OCI-LY7 (cell line): ENCODE measurements at regions not wholly inside any gene's neighbourhood (a gene's known extent, or its start where the extent isn't known, plus 50 kb on each side); places are given as distances from the start of the nearest gene placed in this dataset.

Experiments used
- BruUV-seq: library from RNA; stranded (reverse); fragments of 400-500 nt; replicated peaks from 2 replicates; lab custom pipeline; 2021; lab: Mats Ljungman, UMichigan
- CTCF ChIA-PET: fragments of 300-600 bp; sonication (Branson Sonifier 250); formaldehyde crosslinking; loops from one replicate; lab custom pipeline; 2022; ENCODE audit warnings: antibody characterized with exemption; ENCODE audit not compliant: unreplicated experiment; lab: Charles Lee
- POLR2A ChIA-PET: fragments of 300-600 bp; sonication (Branson Sonifier 250); formaldehyde crosslinking; loops from one replicate; lab custom pipeline; 2022; ENCODE audit warnings: antibody characterized with exemption; lab: Charles Lee
- DNase-seq: peaks from one replicate; pipeline ENCODE4 v3.0.0-alpha.2; 2015; ENCODE audit warnings: low spot score
- H2AFZ ChIP-seq: fragments of 200-600 bp; sonication (generic), shearing (Covaris generic); 2 replicates; pipeline ENCODE4 v1.6.1; 2014; ENCODE audit warnings: mild to moderate bottlenecking, antibody characterized with exemption, low read length, moderate library complexity
- H3K27ac ChIP-seq: fragments of 200-600 bp; sonication (generic); 2 replicates; pipeline ENCODE4 v1.5.1; 2014; ENCODE audit warnings: mixed run types, low read depth, mild to moderate bottlenecking, moderate library complexity, low read length, inconsistent platforms; ENCODE audit not compliant: poor library complexity, severe bottlenecking
- H3K36me3 ChIP-seq: fragments of 200-600 bp; sonication (generic); 2 replicates; pipeline ENCODE4 v1.6.1; 2014; ENCODE audit warnings: mild to moderate bottlenecking, antibody characterized with exemption, low read length, moderate library complexity, mixed read lengths; ENCODE audit not compliant: insufficient read depth
- H3K4me1 ChIP-seq: fragments of 200-600 bp; sonication (generic); 2 replicates; pipeline ENCODE4 v1.5.1; 2014; ENCODE audit warnings: mild to moderate bottlenecking, low read length; ENCODE audit not compliant: insufficient read depth, poor library complexity, severe bottlenecking
- H3K4me2 ChIP-seq: fragments of 200-600 bp; sonication (generic); 2 replicates; pipeline ENCODE4 v1.6.1; 2014; ENCODE audit warnings: mild to moderate bottlenecking, low read length
- H3K4me3 ChIP-seq: fragments of 200-600 bp; sonication (generic); 2 replicates; pipeline ENCODE4 v1.5.1; 2014; ENCODE audit warnings: mild to moderate bottlenecking, low read depth, low read length; ENCODE audit not compliant: poor library complexity, severe bottlenecking
- H3K79me2 ChIP-seq: fragments of 200-600 bp; sonication (generic); 2 replicates; pipeline ENCODE4 v1.6.1; 2016; ENCODE audit warnings: low read depth, mild to moderate bottlenecking, low read length, moderate library complexity, mixed read lengths; ENCODE audit not compliant: insufficient read depth
- H3K9me2 ChIP-seq: fragments of 200-600 bp; sonication (generic); 2 replicates; pipeline ENCODE4 v1.6.1; 2016; ENCODE audit warnings: mild to moderate bottlenecking, low read length, mixed read lengths; ENCODE audit not compliant: insufficient read depth
- H3K9me3 ChIP-seq: fragments of 200-600 bp; sonication (generic); 2 replicates; pipeline ENCODE4 v1.6.1; 2014; ENCODE audit warnings: mild to moderate bottlenecking, mixed run types, low read length, mixed read lengths
- H4K20me1 ChIP-seq: fragments of 200-600 bp; sonication (generic); 2 replicates; pipeline ENCODE4 v1.6.1; 2014; ENCODE audit warnings: mild to moderate bottlenecking, antibody characterized with exemption, low read length, moderate library complexity, mixed read lengths; ENCODE audit not compliant: insufficient read depth
- EZH2phosphoT487 ChIP-seq: fragments of 200-600 bp; sonication (generic); IDR thresholded peaks from 2 replicates; pipeline ENCODE4 v1.6.1; 2018; ENCODE audit warnings: low read depth, borderline replicate concordance, mild to moderate bottlenecking, mixed run types, antibody characterized with exemption, low read length, moderate library complexity, mixed read lengths
- intact Hi-C: fragments of 100-400 bp; cut with micrococcal nuclease; formaldehyde crosslinking; loops from one replicate; pipeline ENCODE4 v1.10.0; 2022; ENCODE audit not compliant: unreplicated experiment
- TF ChIP-seq, protein P1 (sequence below): fragments of 200-600 bp; sonication (generic); conservative IDR thresholded peaks from 2 replicates; pipeline ENCODE4 v1.5.1; 2014; ENCODE audit warnings: mild to moderate bottlenecking, antibody characterized with exemption, low read length, moderate library complexity, mixed read lengths

DNA sequence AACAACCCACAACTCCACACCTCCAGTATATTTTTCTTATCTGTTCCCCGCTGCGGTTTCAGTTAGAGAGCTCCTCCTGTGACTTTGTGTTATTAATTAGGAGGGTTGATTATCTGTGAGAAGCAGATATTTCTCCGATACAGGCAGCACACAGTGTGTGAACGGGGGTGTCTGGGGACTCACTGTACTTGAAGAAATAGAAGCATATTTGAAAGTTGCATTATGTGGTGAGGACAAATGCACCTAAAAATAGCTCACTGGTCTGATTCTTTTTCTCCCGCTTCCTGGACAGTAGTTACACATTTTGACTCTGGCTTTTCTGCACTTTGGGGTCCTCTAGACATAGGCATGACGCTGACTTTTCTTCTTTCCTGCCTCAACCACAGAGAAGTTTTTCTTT lies 277.7 kb downstream of the VRK1 start:
- intact Hi-C loops = no loop called here
- DNase-seq = no peak
- Histone ChIP-seq H3K4me3 (no peak overlapping the region), H3K9me3 (no peaks in the 10 kb centered on the region), H3K27ac (no peak overlapping the region), H3K4me1 (no peaks in the 10 kb centered on the region), H3K4me2 (no peak overlapping the region), H4K20me1 (no peaks in the 10 kb centered on the region), H2AFZ (no peak overlapping the region), H3K79me2 (no peaks in the 10 kb centered on the region), H3K36me3 (no peaks in the 10 kb centered on the region), H3K9me2 (no peaks in the 10 kb centered on the region)
- ChIA-PET CTCF (no interaction called here), POLR2A (interaction anchor here (1.1 kb wide), 1 partner anchor 11 kb away, joined by 3 read pairs; no protein-coding TSS in a partner anchor)
- TF ChIP-seq, protein P1, sequence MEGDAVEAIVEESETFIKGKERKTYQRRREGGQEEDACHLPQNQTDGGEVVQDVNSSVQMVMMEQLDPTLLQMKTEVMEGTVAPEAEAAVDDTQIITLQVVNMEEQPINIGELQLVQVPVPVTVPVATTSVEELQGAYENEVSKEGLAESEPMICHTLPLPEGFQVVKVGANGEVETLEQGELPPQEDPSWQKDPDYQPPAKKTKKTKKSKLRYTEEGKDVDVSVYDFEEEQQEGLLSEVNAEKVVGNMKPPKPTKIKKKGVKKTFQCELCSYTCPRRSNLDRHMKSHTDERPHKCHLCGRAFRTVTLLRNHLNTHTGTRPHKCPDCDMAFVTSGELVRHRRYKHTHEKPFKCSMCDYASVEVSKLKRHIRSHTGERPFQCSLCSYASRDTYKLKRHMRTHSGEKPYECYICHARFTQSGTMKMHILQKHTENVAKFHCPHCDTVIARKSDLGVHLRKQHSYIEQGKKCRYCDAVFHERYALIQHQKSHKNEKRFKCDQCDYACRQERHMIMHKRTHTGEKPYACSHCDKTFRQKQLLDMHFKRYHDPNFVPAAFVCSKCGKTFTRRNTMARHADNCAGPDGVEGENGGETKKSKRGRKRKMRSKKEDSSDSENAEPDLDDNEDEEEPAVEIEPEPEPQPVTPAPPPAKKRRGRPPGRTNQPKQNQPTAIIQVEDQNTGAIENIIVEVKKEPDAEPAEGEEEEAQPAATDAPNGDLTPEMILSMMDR = no peak
- TF ChIP-seq EZH2phosphoT487 = no peak
- BruUV-seq = no TSS peak

GRCh38 chr14:97077253-97077653 lies 280.1 kb downstream of the VRK1 start:
- CTCF ChIA-PET = no interaction called here
- no peak overlapping the region for H3K4me2 ChIP-seq
- no peaks in the 10 kb centered on the region for H3K79me2 ChIP-seq
- intact Hi-C loops = no loop called here
- no peaks in the 10 kb centered on the region for H3K36me3 ChIP-seq
- BruUV-seq = no TSS peak
- TF ChIP-seq EZH2phosphoT487 = no peak
- TF ChIP-seq, protein P1 = no peak
- no peaks in the 10 kb centered on the region for H4K20me1 ChIP-seq
- no peak overlapping the region for H3K4me3 ChIP-seq
- H3K9me2 ChIP-seq = no peaks in the 10 kb centered on the region
- H2AFZ ChIP-seq = no peak overlapping the region
- POLR2A ChIA-PET = no interaction called here
- DNase-seq = no peak
- H3K9me3 ChIP-seq = no peaks in the 10 kb centered on the region
- no peaks in the 10 kb centered on the region for H3K4me1 ChIP-seq
- no peak overlapping the region for H3K27ac ChIP-seq

GRCh38 chr14:97077687-97078086 lies 280.5 kb downstream of the VRK1 start:
- Histone ChIP-seq H2AFZ (no peak overlapping the region), H3K27ac (no peak overlapping the region), H3K4me3 (no peak overlapping the region), H4K20me1 (no peaks in the 10 kb centered on the region), H3K4me1 (no peaks in the 10 kb centered on the region), H3K4me2 (no peak overlapping the region), H3K79me2 (no peaks in the 10 kb centered on the region), H3K9me2 (no peaks in the 10 kb centered on the region), H3K36me3 (no peaks in the 10 kb centered on the region), H3K9me3 (no peaks in the 10 kb centered on the region)
- no peak for DNase-seq
- intact Hi-C loops = no loop called here
- BruUV-seq = no TSS peak
- no peak for TF ChIP-seq EZH2phosphoT487
- TF ChIP-seq, protein P1 = no peak
- CTCF ChIA-PET = no interaction called here
- POLR2A ChIA-PET = no interaction called here
